GM12873 (cell line): ENCODE measurements at regions not wholly inside any gene's neighbourhood (a gene's known extent, or its start where the extent isn't known, plus 50 kb on each side); places are given as distances from the start of the nearest gene placed in this dataset.

Source experiments
- TF ChIP-seq, protein P1 (sequence below): IDR thresholded peaks from 2 replicates; pipeline ENCODE4 v1.5.1; 2012; ENCODE audit warnings: low read depth, mild to moderate bottlenecking, moderate library complexity, low read length, control low read depth; ENCODE audit not compliant: insufficient read depth; ENCODE audit errors: missing control alignments

DNA sequence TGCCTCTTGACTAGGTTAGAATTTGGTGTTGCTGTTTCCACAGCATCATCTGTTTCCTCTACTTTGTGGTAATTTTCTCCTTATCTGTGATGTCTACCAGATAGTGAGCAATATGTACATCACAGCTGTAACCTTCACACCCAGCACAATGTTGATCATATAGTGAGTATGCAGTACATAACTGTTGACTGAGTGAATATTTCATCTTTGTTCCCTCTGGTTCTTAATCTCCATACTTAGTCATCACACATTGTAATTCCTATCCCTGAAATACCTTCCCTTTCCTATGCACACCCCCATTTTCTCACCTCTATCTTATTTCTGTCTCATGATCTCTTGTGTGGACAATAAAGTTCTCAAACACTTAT lies 115.9 kb downstream of the KIF4B start:
- TF ChIP-seq, protein P1, sequence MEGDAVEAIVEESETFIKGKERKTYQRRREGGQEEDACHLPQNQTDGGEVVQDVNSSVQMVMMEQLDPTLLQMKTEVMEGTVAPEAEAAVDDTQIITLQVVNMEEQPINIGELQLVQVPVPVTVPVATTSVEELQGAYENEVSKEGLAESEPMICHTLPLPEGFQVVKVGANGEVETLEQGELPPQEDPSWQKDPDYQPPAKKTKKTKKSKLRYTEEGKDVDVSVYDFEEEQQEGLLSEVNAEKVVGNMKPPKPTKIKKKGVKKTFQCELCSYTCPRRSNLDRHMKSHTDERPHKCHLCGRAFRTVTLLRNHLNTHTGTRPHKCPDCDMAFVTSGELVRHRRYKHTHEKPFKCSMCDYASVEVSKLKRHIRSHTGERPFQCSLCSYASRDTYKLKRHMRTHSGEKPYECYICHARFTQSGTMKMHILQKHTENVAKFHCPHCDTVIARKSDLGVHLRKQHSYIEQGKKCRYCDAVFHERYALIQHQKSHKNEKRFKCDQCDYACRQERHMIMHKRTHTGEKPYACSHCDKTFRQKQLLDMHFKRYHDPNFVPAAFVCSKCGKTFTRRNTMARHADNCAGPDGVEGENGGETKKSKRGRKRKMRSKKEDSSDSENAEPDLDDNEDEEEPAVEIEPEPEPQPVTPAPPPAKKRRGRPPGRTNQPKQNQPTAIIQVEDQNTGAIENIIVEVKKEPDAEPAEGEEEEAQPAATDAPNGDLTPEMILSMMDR, result no peak

GRCh38 chr5:155134130-155134529 lies 120.6 kb downstream of the KIF4B start:
- TF ChIP-seq, protein P1, result no peak

DNA sequence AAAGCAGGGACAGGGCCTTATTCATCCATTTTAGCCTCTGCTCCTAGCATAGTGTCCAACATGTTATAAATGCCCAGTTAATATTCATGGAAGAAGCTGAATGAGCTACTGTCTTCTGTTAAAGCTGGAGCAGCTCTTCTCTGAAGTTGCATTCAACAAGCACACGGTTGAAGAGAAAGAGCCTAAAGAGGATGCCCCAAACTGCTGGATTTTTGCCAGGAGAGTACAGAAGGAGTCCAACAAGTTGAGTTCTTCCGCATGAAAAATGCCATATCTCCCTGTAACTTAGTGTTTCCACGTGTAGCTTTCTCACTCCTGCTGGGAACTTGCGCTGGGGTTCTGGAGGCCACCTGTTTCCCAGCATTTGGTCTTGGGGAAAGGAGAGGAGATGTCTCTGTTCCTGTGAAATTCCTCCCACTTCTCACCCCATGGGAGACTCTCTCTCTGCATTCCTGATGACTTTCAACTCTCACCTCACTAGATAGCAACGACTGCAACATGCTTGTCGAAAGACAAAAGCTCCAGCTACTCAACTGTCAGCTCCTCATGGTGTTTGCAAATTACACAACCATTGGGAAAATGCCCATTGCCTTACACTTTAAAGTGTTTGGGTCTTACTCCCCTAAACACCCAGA lies 122.8 kb downstream of the KIF4B start:
- TF ChIP-seq, protein P1, result no peak

GRCh38 chr5:155137683-155138082 lies 124.1 kb downstream of the KIF4B start:
- TF ChIP-seq, protein P1, result no peak

- TF ChIP-seq, protein P1, result no peak
Observed at GRCh38 chr5:155140646-155141045, 127.1 kb downstream of the KIF4B start.

DNA sequence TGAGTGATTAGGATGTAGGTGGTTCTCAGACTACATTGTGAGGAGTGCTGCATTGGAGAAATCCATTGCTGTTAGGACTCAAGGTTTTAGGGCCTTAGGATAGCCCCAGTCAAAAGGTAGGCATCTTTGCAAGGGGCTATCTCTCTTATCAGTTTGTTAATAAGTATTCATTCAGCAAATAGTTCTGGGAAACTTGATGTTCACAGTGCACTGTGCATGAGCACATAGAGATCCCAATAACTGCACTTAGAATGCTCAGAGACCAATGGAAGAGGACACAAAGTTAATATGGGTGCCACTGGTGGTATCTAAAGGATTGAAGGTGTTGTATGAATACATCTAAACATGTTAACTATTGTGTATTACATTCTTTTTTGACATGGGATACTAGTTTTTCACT lies 131.4 kb downstream of the KIF4B start:
- TF ChIP-seq, protein P1, result no peak

DNA sequence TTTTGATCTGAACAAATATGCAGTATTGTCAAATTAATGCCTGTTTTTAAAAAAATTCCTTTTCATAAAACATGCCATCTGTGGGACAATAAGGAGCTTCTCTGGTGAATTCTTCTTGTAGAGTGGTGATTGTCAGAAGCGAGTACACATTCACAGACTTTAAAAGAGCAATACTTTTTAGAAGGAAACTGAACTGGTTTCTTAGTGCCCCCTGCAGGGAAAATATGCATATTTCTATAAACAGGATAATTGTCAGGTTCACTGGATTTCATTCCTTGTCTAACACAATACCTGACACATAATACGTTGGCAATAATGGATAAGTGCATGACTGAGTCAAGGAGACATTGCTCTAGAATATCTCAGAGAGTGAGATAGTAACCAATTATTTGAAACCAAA lies 133.7 kb downstream of the KIF4B start:
- TF ChIP-seq, protein P1, result no peak
